H1 (cell line): ENCODE measurements at regions not wholly inside any gene's neighbourhood (a gene's known extent, or its start where the extent isn't known, plus 50 kb on each side); places are given as distances from the start of the nearest gene placed in this dataset.

Experiments
- CTCF ChIA-PET: fragments of 300-600 bp; sonication (Branson Sonifier 250); formaldehyde crosslinking; loops from one replicate; lab custom pipeline; 2021; ENCODE audit not compliant: partially characterized antibody; lab: Charles Lee
- POLR2A ChIA-PET: fragments of 300-600 bp; sonication (Branson Sonifier 250); formaldehyde crosslinking; loops from one replicate; lab custom pipeline; 2021; ENCODE audit warnings: inconsistent platforms; ENCODE audit not compliant: partially characterized antibody; lab: Charles Lee
- DNase-seq, 2 experiments: peaks; one replicate each; pipeline versions ENCODE4 v3.0.0 to v3.0.0-alpha.2; 2010 to 2022; ENCODE audit warnings: low spot score in 2 of 2, low read depth in 1 of 2, mixed read lengths in 1 of 2
- FAIRE-seq: peaks from 2 replicates; lab custom pipeline; 2011; peaks lifted over from hg19 to GRCh38; lab: Jason Lieb, UNC
- H2AFZ ChIP-seq: 2 replicates; pipeline ENCODE4 v1.8.1; 2012; ENCODE audit warnings: low read length, inconsistent platforms
- H2AK5ac ChIP-seq: 2 replicates; pipeline ENCODE4 v1.6.1; 2013; ENCODE audit warnings: low read depth, low read length
- H2BK120ac ChIP-seq: replicated peaks from 2 replicates; pipeline ENCODE3; 2013; ENCODE audit warnings: low read depth, low read length, inconsistent platforms
- H2BK12ac ChIP-seq: 2 replicates; pipeline ENCODE4 v1.6.1; 2013; ENCODE audit warnings: low read depth, low read length
- H2BK15ac ChIP-seq: 2 replicates; pipeline ENCODE4 v1.6.1; 2013; ENCODE audit warnings: low read length
- H2BK20ac ChIP-seq: 2 replicates; pipeline ENCODE4 v1.6.1; 2013; ENCODE audit warnings: low read length
- H2BK5ac ChIP-seq: 2 replicates; pipeline ENCODE4 v1.6.1; 2013; ENCODE audit warnings: low read depth, low read length
- H3K14ac ChIP-seq: 2 replicates; pipeline ENCODE4 v1.6.1; 2013; ENCODE audit warnings: inconsistent platforms; ENCODE audit not compliant: insufficient read length
- H3K18ac ChIP-seq: 2 replicates; pipeline ENCODE4 v1.6.1; 2013; ENCODE audit warnings: low read length; ENCODE audit errors: extremely low read depth
- H3K23ac ChIP-seq: 2 replicates; pipeline ENCODE4 v1.6.1; 2013; ENCODE audit warnings: inconsistent platforms; ENCODE audit not compliant: insufficient read length
- H3K23me2 ChIP-seq: 2 replicates; pipeline ENCODE4 v1.6.1; 2013; ENCODE audit warnings: low read depth, low read length
- H3K27ac ChIP-seq: 2 replicates; pipeline ENCODE4 v1.6.1; 2011; ENCODE audit warnings: low read depth, low read length, inconsistent platforms
- H3K27me3 ChIP-seq, 4 experiments: replicated peaks in 1 of 4; 1 replicate in 1 of 4; 2 replicates in 3 of 4; pipeline versions ENCODE4 v1.6.1 to v1.8.1; 2011 to 2013; ENCODE audit warnings: low read length in 3 of 4, mild to moderate bottlenecking in 3 of 4, inconsistent platforms in 2 of 4, mixed read lengths in 2 of 4, moderate library complexity in 1 of 4; ENCODE audit not compliant: control insufficient read depth in 3 of 4, insufficient read depth in 3 of 4; ENCODE audit errors: extremely low read depth in 1 of 4
- H3K36me3 ChIP-seq, 4 experiments: 2 replicates each; pipeline versions ENCODE4 v1.6.1 to v1.8.1; 2011 to 2013; ENCODE audit warnings: mild to moderate bottlenecking in 4 of 4, low read length in 3 of 4, moderate library complexity in 2 of 4, control low read depth in 1 of 4, inconsistent platforms in 1 of 4; ENCODE audit not compliant: insufficient read depth in 4 of 4, control insufficient read depth in 2 of 4
- H3K4ac ChIP-seq: replicated peaks from 2 replicates; pipeline ENCODE3; 2013; ENCODE audit warnings: low read length, low read depth, mixed read lengths, inconsistent platforms; ENCODE audit not compliant: insufficient read length
- H3K4me1 ChIP-seq, 4 experiments: replicated peaks in 1 of 4; 1 replicate in 1 of 4; 2 replicates in 3 of 4; pipeline versions ENCODE4 v1.6.1 to v1.8.1; 2011 to 2013; ENCODE audit warnings: low read length in 3 of 4, inconsistent platforms in 2 of 4, mixed read lengths in 1 of 4; ENCODE audit not compliant: insufficient read depth in 4 of 4, control insufficient read depth in 3 of 4
- H3K4me2 ChIP-seq, 2 experiments: 2 replicates each; pipeline versions ENCODE4 v1.6.1 to v1.8.1; 2011 to 2013; ENCODE audit warnings: low read depth in 2 of 2, low read length in 2 of 2, control low read depth in 1 of 2, inconsistent platforms in 1 of 2, mild to moderate bottlenecking in 1 of 2; ENCODE audit not compliant: insufficient read depth in 1 of 2
- H3K4me3 ChIP-seq, 4 experiments: fragments of 200-600, 300-600 bp in 1 of 4; sonication (generic), shearing (Covaris generic), sonication (Bioruptor Twin) in 1 of 4; 2 replicates each; pipeline versions ENCODE4 v1.5.1 to v1.8.1; 2011 to 2016; ENCODE audit warnings: low read length in 4 of 4, low read depth in 3 of 4, control low read depth in 2 of 4, inconsistent platforms in 2 of 4, mild to moderate bottlenecking in 2 of 4, mixed read lengths in 1 of 4, moderate library complexity in 1 of 4; ENCODE audit not compliant: insufficient read depth in 2 of 4; ENCODE audit errors: extremely low read depth in 1 of 4
- H3K56ac ChIP-seq: replicated peaks from 2 replicates; pipeline ENCODE3; 2013; ENCODE audit warnings: low read depth, mild to moderate bottlenecking, mixed read lengths, low read length, inconsistent platforms; ENCODE audit not compliant: insufficient read length
- H3K79me1 ChIP-seq: 2 replicates; pipeline ENCODE4 v1.6.1; 2013; ENCODE audit warnings: low read depth, low read length, control low read depth
- H3K79me2 ChIP-seq, 2 experiments: 2 replicates each; pipeline versions ENCODE4 v1.6.1 to v1.8.1; 2012 to 2013; ENCODE audit warnings: low read length in 2 of 2, mild to moderate bottlenecking in 2 of 2, inconsistent platforms in 1 of 2; ENCODE audit not compliant: insufficient read depth in 2 of 2, control insufficient read depth in 1 of 2
- H3K9ac ChIP-seq, 4 experiments: replicated peaks in 1 of 4; 1 replicate in 1 of 4; 2 replicates in 3 of 4; pipeline versions ENCODE4 v1.6.1 to v1.8.1; 2011 to 2013; ENCODE audit warnings: low read depth in 3 of 4, low read length in 3 of 4, control low read depth in 2 of 4, mild to moderate bottlenecking in 2 of 4, moderate library complexity in 2 of 4, inconsistent platforms in 1 of 4; ENCODE audit errors: extremely low read depth in 1 of 4
- H3K9me3 ChIP-seq, 2 experiments: 2 replicates each; pipeline versions ENCODE4 v1.6.1 to v1.8.1; 2012 to 2013; ENCODE audit warnings: mild to moderate bottlenecking in 2 of 2, moderate library complexity in 2 of 2, control low read depth in 1 of 2, inconsistent platforms in 1 of 2, low read depth in 1 of 2, low read length in 1 of 2, mixed read lengths in 1 of 2; ENCODE audit not compliant: insufficient read depth in 2 of 2
- H4K20me1 ChIP-seq, 2 experiments: replicated peaks in 1 of 2; 2 replicates each; pipeline versions ENCODE3 to v1.8.1; 2011 to 2013; ENCODE audit warnings: inconsistent platforms in 2 of 2, low read length in 2 of 2, mild to moderate bottlenecking in 1 of 2; ENCODE audit not compliant: insufficient read depth in 2 of 2, control insufficient read depth in 1 of 2
- H4K5ac ChIP-seq: 2 replicates; pipeline ENCODE4 v1.6.1; 2013; ENCODE audit warnings: low read length, low read depth, mixed read lengths, inconsistent platforms; ENCODE audit not compliant: insufficient read length
- H4K8ac ChIP-seq: 2 replicates; pipeline ENCODE4 v1.8.0; 2013; ENCODE audit warnings: mild to moderate bottlenecking, moderate library complexity, low read length, inconsistent platforms; ENCODE audit not compliant: insufficient read depth; ENCODE audit errors: extremely low read depth
- H4K91ac ChIP-seq: replicated peaks from 2 replicates; pipeline ENCODE3; 2013; ENCODE audit warnings: low read length, mixed read lengths, inconsistent platforms; ENCODE audit not compliant: insufficient read length
- BRCA1 ChIP-seq: IDR thresholded peaks from 2 replicates; pipeline ENCODE4 v1.6.1; 2012; ENCODE audit warnings: low read depth, low read length, improper control_type of control experiment
- CBX8 ChIP-seq: fragments of 300-800, 300-1000 bp; sonication (generic); IDR thresholded peaks from 2 replicates; pipeline ENCODE4 v1.7.1; 2016; ENCODE audit warnings: low read depth, low read length, borderline replicate concordance
- CTBP2 ChIP-seq: IDR thresholded peaks from 2 replicates; pipeline ENCODE4 v1.7.0; 2011; ENCODE audit warnings: borderline replicate concordance, mild to moderate bottlenecking, moderate library complexity, mixed read lengths, low read length; ENCODE audit not compliant: insufficient read depth, insufficient read length
- GTF2F1 ChIP-seq: IDR thresholded peaks from 2 replicates; pipeline ENCODE4 v1.6.1; 2012; ENCODE audit warnings: low read depth, low read length, improper control_type of control experiment, borderline replicate concordance
- JUND ChIP-seq: IDR thresholded peaks from 2 replicates; pipeline ENCODE4 v1.6.1; 2011; ENCODE audit warnings: mild to moderate bottlenecking, improper control_type of control experiment, low read length
- KDM5A ChIP-seq: fragments of 200-600 bp; IDR thresholded peaks from 2 replicates; pipeline ENCODE4 v1.7.1; 2012; ENCODE audit warnings: mild to moderate bottlenecking, low read length, inconsistent platforms, mixed read lengths
- NANOG ChIP-seq: IDR thresholded peaks from 2 replicates; pipeline ENCODE4 v1.6.1; 2011; ENCODE audit warnings: low read length, low read depth, mild to moderate bottlenecking, inconsistent platforms; ENCODE audit not compliant: insufficient read depth, poor library complexity, severe bottlenecking
- NRF1 ChIP-seq: IDR thresholded peaks from 2 replicates; pipeline ENCODE4 v1.6.1; 2011; ENCODE audit warnings: mild to moderate bottlenecking, low read depth, low read length, improper control_type of control experiment
- POU5F1 ChIP-seq: IDR thresholded peaks from 2 replicates; pipeline ENCODE4 v1.6.1; 2011; ENCODE audit warnings: low read depth, mild to moderate bottlenecking, low read length, moderate library complexity
- SIRT6 ChIP-seq: IDR thresholded peaks from one replicate; pipeline ENCODE4 v1.7.1; 2012; ENCODE audit warnings: low read length, inconsistent platforms
- SIX5 ChIP-seq: IDR thresholded peaks from 2 replicates; pipeline ENCODE4 v1.6.1; 2011; ENCODE audit warnings: mild to moderate bottlenecking, low read depth, low read length
- SP1 ChIP-seq: IDR thresholded peaks from 2 replicates; pipeline ENCODE4 v1.6.1; 2011; ENCODE audit warnings: low read depth, low read length
- SUZ12 ChIP-seq: fragments of 200-600 bp; sonication (generic); IDR thresholded peaks from 2 replicates; pipeline ENCODE4 v1.6.1; 2012; ENCODE audit warnings: mild to moderate bottlenecking, inconsistent platforms, low read length, moderate library complexity, mixed read lengths
- TBP ChIP-seq: IDR thresholded peaks from 2 replicates; pipeline ENCODE4 v1.6.1; 2011; ENCODE audit warnings: low read depth, low read length, improper control_type of control experiment
- WGBS, 2 experiments: shearing (Covaris generic) in 1 of 2; methylation state at CpG; one replicate each; pipeline versions ENCODE4 v1.1.6 to v1.1.7; 2013 to 2015; ENCODE audit warnings: low lambda C conversion rate in 2 of 2, mixed read lengths in 2 of 2, inconsistent platforms in 1 of 2, low coverage in 1 of 2, missing lambda C conversion rate in 1 of 2; ENCODE audit not compliant: insufficient replicate concordance in 2 of 2, insufficient coverage in 1 of 2, insufficient read length in 1 of 2; ENCODE audit errors: extremely low coverage in 1 of 2, missing lambda C conversion rate in 1 of 2; 5-methylcytosine and 5-hydroxymethylcytosine counted together

- H2BK120ac ChIP-seq, result no peak overlapping the region
- no peak overlapping the region for H4K91ac ChIP-seq
- H3K4me2 ChIP-seq, result no peak overlapping the region
- H2BK20ac ChIP-seq, result no peak overlapping the region
- no peak overlapping the region for H3K4me3 ChIP-seq
- no peak overlapping the region for H3K56ac ChIP-seq
- no peak overlapping the region for H4K5ac ChIP-seq
- no peak overlapping the region for H3K18ac ChIP-seq
- H2BK12ac ChIP-seq, result no peak overlapping the region
- no peak overlapping the region for H2BK5ac ChIP-seq
- no peaks in the 10 kb centered on the region for H3K79me2 ChIP-seq
- no peak overlapping the region for H2AK5ac ChIP-seq
- H3K27ac ChIP-seq, result no peak overlapping the region
- no peaks in the 10 kb centered on the region for H3K4me1 ChIP-seq
- no peak overlapping the region for H3K14ac ChIP-seq
- 89% methylated on average over 4 of the region's 4 CpGs; no CpG with 5 or more reads in 1 of the 2 experiments for WGBS, 2 experiments
- no peaks in the 10 kb centered on the region for H4K20me1 ChIP-seq
- no peaks in the 10 kb centered on the region for H3K79me1 ChIP-seq
- H4K8ac ChIP-seq, result no peak overlapping the region
- ChIA-PET CTCF (no interaction called here), POLR2A (no interaction called here)
- no peak for FAIRE-seq
- no peaks in the 10 kb centered on the region for H3K9me3 ChIP-seq
- no peaks in the 10 kb centered on the region; the same call in 1 of the 2 replicates for H3K23me2 ChIP-seq
- no peaks in the 10 kb centered on the region for H3K36me3 ChIP-seq
- H3K4ac ChIP-seq, result no peak overlapping the region
- no peak overlapping the region for H2BK15ac ChIP-seq
- H3K23ac ChIP-seq, result no peak overlapping the region
- H2AFZ ChIP-seq, result no peak overlapping the region
- DNase-seq, result no peak
- H3K27me3 ChIP-seq, result peaks cover 0 to 1% (median 0%) of the 10 kb centered on the region in 4 experiments; a peak in 1 of 7 replicates
- H3K9ac ChIP-seq, result no peak overlapping the region
- TF ChIP-seq TBP (no peak), NRF1 (no peak), SIX5 (no peak), NANOG (no peak), JUND (no peak), KDM5A (no peak), CTBP2 (no peak), SUZ12 (no peak), GTF2F1 (no peak), SIRT6 (no peak), POU5F1 (no peak), SP1 (no peak), CBX8 (no peak), BRCA1 (no peak)
Measured at GRCh38 chr21:17081193-17081592, 431.6 kb upstream of the CXADR start.
